Prostate gland (tissue), 2 donors: ENCODE measurements at regions not wholly inside any gene's neighbourhood (a gene's known extent, or its start where the extent isn't known, plus 50 kb on each side); places are given as distances from the start of the nearest gene placed in this dataset.

Experiments
- CTCF ChIP-seq, 4 experiments: fragments of 200-600 bp in 2 of 4; fragments of 450-650 bp in 2 of 4; sonication (generic) in 2 of 4; IDR thresholded peaks; 1 replicate in 3 of 4; 2 replicates in 1 of 4; pipeline ENCODE4 v1.5.1; 2016 to 2019; ENCODE audit warnings: antibody characterized with exemption in 4 of 4, mild to moderate bottlenecking in 2 of 4, moderate library complexity in 2 of 4
- POLR2AphosphoS5 ChIP-seq: sonication (generic); formaldehyde crosslinking; IDR thresholded peaks from one replicate; pipeline ENCODE4 v1.6.1; 2017; ENCODE audit warnings: antibody characterized with exemption

GRCh38 chr14:80419769-80420168, 208.5 kb upstream of the DIO2 start:
- TF ChIP-seq CTCF (IDR thresholded peaks at IDR 0.05) (no peak), POLR2AphosphoS5 (no peak)
